GM19240 (cell line): ENCODE measurements at regions not wholly inside any gene's neighbourhood (a gene's known extent, or its start where the extent isn't known, plus 50 kb on each side); places are given as distances from the start of the nearest gene placed in this dataset.

Experiments
- DNase-seq: peaks from one replicate; pipeline ENCODE4 v3.0.0; 2011; ENCODE audit warnings: low spot score; ENCODE audit not compliant: insufficient read length

- no peak for DNase-seq
Observed at GRCh38 chr10:4733150-4733842, 92.7 kb upstream of the AKR1E2 start.

DNA sequence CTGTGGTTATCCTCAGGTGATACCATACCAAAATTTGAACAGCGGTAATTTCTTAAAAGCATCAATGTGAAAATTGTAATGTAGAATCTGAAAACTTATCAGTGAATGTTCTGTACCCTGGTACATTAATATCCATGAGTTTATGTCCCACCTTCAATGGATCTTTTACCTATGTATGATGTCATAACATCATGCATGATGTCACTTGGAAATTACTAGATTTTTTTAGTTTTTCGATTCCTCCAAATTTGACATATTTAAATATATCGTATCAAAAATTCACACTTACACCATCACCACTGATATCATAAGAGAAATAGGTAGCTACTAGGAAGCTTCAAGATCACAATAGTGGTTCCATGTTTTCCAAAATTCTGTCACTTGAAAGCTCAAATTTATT is 95.0 kb upstream of the AKR1E2 start:
- no peak for DNase-seq

- no peak for DNase-seq
Observed at GRCh38 chr10:4725917-4726606, 99.9 kb upstream of the AKR1E2 start.

GRCh38 chr10:4723860-4724259 is 102.1 kb upstream of the AKR1E2 start:
- DNase-seq = no peak

- DNase-seq = no peak
Observed at GRCh38 chr10:4721999-4722753, 103.8 kb upstream of the AKR1E2 start.

DNA sequence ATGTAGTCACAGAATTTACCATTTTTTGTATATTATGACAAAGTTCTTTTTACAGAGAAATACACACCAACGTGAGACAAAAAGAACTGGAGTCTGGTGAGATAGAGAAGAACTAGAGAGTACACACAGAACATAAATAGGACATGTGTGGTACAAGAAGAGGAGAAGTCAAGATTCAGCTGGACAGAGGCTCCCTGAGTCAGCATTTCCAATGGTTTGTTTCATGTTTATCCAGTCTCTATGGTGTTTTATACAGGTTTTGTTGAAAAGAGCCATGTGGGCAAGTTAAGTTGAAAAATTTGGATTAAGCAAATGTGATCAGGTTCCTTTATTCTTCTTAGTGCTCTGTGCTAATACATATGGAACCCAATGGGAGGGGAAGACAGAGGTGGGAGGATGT is 105.5 kb upstream of the AKR1E2 start:
- no peak for DNase-seq

DNA sequence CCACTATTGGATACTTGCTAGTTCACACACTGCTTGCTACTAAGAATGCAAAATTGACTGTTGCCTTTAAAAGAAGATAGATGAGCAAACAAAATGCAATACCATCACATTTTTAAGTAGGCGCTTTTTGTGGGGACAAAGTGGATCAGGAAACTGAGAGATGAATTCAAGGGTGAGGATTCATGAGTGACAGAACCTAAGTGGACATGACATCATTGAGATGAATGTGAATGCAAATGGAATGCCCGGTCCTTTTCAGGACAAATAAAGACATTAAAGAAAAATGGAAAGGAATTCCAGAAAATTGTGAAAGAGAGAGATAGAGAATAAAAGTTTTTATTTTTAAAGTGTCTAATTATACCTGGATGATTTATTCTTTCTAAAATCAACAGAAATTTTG is 106.3 kb upstream of the AKR1E2 start:
- no peak for DNase-seq

GRCh38 chr10:4719036-4719435 is 107.0 kb upstream of the AKR1E2 start:
- DNase-seq = no peak

DNA sequence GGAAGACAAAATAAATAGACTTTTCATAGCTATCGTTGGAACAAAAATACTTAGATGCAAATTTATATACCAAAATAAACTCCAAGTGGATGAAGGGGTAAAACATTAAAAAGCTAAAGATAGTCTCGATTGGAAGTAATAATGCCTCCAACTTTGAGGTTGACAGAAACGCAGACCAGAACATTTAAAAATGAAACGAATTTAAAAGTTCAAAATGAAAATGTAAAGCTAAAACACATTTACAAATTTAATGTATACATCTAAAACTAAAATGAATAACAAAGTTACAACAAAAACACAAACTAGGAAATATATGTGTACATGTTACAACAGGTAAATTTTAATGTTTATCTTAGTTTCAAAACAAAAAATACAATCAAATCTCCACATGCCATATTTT is 107.5 kb upstream of the AKR1E2 start:
- no peak for DNase-seq

DNA sequence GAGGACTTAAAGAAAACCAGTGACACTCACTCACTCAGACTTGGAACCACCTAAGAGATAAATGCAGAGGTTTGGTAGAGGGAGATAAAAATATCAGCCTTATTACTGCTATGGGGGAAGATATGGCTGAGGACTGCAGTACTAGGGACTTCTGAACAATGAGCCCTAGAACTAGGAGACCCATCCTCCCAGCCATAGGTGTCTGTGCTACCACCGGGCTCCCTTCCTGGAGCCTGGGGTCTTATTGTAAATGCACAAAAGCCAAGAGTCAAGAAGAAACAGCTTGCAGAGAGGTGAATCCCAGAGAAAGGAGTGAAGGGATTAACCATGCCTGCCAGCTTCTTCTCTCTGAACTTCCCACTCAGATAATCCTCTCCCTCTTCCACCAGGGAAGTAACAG is 108.3 kb upstream of the AKR1E2 start:
- no peak for DNase-seq

DNA sequence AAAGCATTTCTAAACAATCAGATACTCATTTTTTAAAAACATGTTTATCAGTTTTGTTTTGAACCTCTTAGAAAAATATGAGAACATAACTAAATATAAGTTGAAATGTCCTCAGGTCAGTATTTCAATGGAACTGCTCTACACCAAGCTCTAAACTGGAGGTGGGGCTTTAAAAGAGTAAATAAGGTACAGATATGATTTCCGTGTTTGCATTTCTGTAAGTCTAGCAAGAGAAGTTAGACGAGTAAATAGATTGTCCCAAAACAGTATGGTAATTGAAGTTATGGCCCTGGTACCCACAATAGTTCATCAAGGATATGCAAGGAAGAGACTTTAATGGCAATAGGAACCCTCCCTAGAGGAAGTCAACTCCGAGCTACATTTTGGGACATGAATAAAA is 115.1 kb upstream of the AKR1E2 start:
- DNase-seq = no peak

- DNase-seq = no peak
Observed at GRCh38 chr10:4708123-4708759, 117.8 kb upstream of the AKR1E2 start.

DNA sequence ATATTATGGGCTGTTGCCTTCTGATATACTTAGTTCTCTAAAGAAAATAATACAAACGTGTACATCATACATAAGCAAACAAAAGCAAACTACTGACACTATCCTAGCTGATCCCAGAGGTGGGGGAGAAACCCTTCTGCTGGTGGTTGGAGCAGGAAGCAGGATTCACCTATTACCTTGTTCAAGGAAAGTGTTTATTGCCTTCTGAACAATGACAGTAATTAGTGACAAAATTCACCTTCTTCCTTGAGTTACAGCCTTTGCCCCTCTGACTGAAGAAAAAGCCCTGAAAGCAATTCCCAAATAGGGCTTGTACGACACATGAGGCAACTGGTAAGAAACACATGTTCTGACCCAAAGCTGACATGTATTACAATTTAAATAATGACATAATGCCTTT is 118.8 kb upstream of the AKR1E2 start:
- DNase-seq = no peak

DNA sequence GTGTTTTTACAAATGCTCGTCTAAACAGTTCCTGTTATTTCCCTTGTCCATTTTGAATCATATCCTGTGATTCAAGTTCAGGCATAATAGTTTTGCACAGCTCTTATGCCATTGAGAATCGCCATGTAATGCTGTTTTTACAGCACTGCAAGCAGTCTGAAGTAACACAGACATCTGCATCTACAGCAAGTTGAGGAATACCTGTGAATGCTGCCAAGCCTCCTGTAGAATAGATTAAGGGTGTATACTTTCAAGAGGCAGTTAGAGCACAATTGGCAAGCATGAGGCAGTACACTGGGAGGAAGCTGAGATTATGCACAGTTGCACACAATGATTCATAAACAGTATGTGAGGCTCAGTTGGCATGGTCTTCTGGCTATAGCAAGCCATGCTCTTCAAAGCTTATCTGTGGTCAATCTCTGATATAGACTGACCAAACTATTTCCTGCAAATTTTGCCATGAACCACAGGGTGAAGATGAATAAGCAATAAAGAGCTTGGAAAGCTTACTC is 121.9 kb upstream of the AKR1E2 start:
- no peak for DNase-seq

- no peak for DNase-seq
Observed at GRCh38 chr10:4701016-4701415, 125.0 kb upstream of the AKR1E2 start.

GRCh38 chr10:4699950-4700730 is 125.9 kb upstream of the AKR1E2 start:
- no peak for DNase-seq

DNA sequence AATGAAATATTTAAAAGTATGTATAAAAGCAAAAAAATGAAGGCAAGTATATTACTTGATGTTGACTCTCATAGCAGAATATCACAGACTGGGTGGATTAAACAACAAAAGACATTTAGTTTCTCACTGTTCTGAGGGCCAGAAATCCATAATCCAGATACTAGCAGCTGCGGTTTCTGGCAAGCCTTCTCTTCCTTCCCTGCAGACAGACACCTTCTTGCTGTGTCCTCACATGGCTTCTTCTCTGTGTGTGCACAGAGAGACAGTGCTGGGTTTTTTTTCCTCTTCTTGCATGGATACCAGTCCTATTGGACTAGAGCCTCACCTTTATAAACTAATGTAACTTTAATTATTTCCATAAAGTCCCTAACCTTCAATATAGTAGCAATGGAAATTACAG is 127.9 kb upstream of the AKR1E2 start:
- DNase-seq = no peak

GRCh38 chr10:4696186-4696585 is 129.8 kb upstream of the AKR1E2 start:
- DNase-seq = no peak

GRCh38 chr10:4693967-4694366 is 132.0 kb upstream of the AKR1E2 start:
- DNase-seq = no peak

DNA sequence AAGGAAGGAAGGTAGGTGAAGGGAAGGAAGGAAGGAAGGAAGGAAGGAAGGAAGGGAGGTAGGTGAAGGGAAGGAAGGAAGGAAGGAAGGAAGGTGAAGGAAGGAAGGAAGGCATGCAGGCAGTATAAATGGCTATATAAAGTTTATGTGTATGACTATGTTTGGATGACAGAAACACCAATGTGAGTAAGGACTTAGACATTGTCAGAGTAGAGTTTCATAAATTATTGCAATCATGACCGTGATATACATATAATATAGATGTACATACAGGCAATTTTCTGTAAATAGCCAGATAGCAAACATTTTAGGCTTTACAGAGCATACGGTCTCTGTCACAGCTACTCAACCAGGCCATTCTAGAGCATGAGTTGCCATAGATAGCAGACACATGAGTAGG is 133.8 kb upstream of the AKR1E2 start:
- no peak for DNase-seq

- DNase-seq = no peak
Observed at GRCh38 chr10:4691776-4692175, 134.2 kb upstream of the AKR1E2 start.
